Vagina (tissue), 2 donors: ENCODE measurements at regions not wholly inside any gene's neighbourhood (a gene's known extent, or its start where the extent isn't known, plus 50 kb on each side); places are given as distances from the start of the nearest gene placed in this dataset.

Source experiments
- DNase-seq, 2 donors: peaks; one replicate each; pipeline ENCODE4 v3.0.0-alpha.2; 2017; ENCODE audit errors: extremely low spot score in 2 of 2
- H3K27ac ChIP-seq: fragments of 200-600 bp; sonication (generic); one replicate; pipeline ENCODE4 v1.5.1; 2019
- H3K27me3 ChIP-seq: fragments of 200-600 bp; sonication (generic); one replicate; pipeline ENCODE4 v1.5.1; 2019
- H3K36me3 ChIP-seq, 2 donors: fragments of 200-600 bp; sonication (generic); one replicate each; pipeline ENCODE4 v1.5.1; 2017 to 2019
- H3K4me1 ChIP-seq: fragments of 200-600 bp; sonication (generic); one replicate; pipeline ENCODE4 v1.5.1; 2019
- H3K4me3 ChIP-seq, 2 donors: fragments of 200-600 bp; sonication (generic); 1 replicate in 1 of 2; 2 replicates in 1 of 2; pipeline ENCODE4 v1.5.1; 2016 to 2019
- H3K9me3 ChIP-seq: fragments of 200-600 bp; sonication (generic); one replicate; pipeline ENCODE4 v1.5.1; 2019
- POLR2A ChIP-seq, 2 donors: fragments of 450-650 bp; IDR thresholded peaks; one replicate each; pipeline ENCODE4 v1.6.1; 2017; ENCODE audit warnings: antibody characterized with exemption in 2 of 2, mild to moderate bottlenecking in 2 of 2, moderate library complexity in 2 of 2
- POLR2AphosphoS5 ChIP-seq, 2 donors: sonication (generic); formaldehyde crosslinking; IDR thresholded peaks; one replicate each; pipeline ENCODE4 v1.9.0; 2017; ENCODE audit warnings: antibody characterized with exemption in 2 of 2, mild to moderate bottlenecking in 2 of 2, low read depth in 1 of 2; ENCODE audit not compliant: insufficient read depth in 1 of 2
- intact Hi-C: fragments of 100-400 bp; cut with DNase I; formaldehyde crosslinking; loops from one replicate; pipeline ENCODE4 v1.15.1; 2023
- TF ChIP-seq, protein P1 (sequence below), 3 experiments: fragments of 450-650 bp in 2 of 3; fragments of 200-600 bp in 1 of 3; sonication (generic) in 1 of 3; IDR thresholded peaks; one replicate each; pipeline ENCODE4 v1.5.1; 2017 to 2019; ENCODE audit warnings: antibody characterized with exemption in 3 of 3, mild to moderate bottlenecking in 2 of 3, moderate library complexity in 2 of 3

DNA sequence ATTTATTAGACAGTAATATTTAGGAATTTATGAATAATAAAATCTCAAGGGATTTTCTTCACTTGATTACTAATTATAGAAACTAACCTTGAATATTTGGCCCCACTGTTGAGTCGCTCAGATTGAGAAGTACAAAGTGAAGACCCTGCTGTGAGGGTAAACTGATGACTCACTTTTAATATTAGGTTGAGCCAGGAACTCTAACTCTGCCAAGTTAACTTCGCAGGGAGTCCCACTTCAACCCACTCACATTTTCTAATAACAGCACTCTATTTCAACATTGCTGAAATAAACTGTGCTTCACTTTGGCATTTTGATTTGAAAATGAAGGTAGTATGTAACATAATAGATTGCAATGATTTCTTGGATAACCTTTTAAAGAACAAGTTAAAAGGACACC, 200.7 kb downstream of the POLR1F start:
- no peak for TF ChIP-seq POLR2AphosphoS5 (IDR thresholded peaks at IDR 0.05; ENCODE audit: insufficient read depth in 1 of 2, low read depth in 1 of 2)
- TF ChIP-seq, protein P1, sequence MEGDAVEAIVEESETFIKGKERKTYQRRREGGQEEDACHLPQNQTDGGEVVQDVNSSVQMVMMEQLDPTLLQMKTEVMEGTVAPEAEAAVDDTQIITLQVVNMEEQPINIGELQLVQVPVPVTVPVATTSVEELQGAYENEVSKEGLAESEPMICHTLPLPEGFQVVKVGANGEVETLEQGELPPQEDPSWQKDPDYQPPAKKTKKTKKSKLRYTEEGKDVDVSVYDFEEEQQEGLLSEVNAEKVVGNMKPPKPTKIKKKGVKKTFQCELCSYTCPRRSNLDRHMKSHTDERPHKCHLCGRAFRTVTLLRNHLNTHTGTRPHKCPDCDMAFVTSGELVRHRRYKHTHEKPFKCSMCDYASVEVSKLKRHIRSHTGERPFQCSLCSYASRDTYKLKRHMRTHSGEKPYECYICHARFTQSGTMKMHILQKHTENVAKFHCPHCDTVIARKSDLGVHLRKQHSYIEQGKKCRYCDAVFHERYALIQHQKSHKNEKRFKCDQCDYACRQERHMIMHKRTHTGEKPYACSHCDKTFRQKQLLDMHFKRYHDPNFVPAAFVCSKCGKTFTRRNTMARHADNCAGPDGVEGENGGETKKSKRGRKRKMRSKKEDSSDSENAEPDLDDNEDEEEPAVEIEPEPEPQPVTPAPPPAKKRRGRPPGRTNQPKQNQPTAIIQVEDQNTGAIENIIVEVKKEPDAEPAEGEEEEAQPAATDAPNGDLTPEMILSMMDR (IDR thresholded peaks at IDR 0.05), result no peak
- no peak for TF ChIP-seq POLR2A (IDR thresholded peaks at IDR 0.05)
- H3K4me3 ChIP-seq, result no peak overlapping the region
- no peaks in the 10 kb centered on the region for H3K9me3 ChIP-seq
- H3K27me3 ChIP-seq, result no peaks in the 10 kb centered on the region
- DNase-seq, result no peak
- no peaks in the 10 kb centered on the region for H3K36me3 ChIP-seq
- H3K4me1 ChIP-seq, result no peaks in the 10 kb centered on the region
- intact Hi-C loops, result no loop called here
- H3K27ac ChIP-seq, result no peak overlapping the region

DNA sequence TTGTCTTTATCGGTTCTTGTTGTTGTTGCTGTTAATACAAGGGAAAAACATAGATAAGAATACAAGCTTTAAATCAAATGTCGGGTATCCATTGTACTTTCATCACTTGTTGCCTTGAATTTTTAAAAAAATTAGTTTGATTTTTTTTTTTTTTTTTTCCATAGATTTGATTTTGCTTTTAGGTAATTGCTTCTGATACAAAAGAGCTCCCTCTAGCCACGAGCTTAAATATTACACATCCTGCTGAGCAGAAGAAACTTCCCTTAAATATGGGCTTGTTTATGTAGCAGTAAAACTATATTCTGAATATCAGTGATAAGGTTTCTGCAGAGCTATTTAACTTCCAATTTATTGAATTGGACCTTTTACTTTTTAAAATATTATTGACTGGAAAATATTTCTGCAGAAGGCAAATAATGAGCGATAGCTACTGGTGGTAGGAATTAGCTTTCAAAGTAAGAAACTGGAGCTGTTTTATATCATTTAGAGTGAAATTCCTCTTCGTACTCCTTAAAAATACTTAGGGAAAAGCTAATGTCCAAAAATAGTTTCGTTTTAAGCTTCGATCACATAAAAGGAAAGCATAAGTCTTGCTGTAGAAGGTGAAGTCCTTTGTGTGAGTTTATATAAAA, 216.9 kb downstream of the POLR1F start:
- Histone ChIP-seq H3K36me3 (no peaks in the 10 kb centered on the region), H3K9me3 (no peaks in the 10 kb centered on the region), H3K27ac (no peak overlapping the region), H3K4me1 (no peaks in the 10 kb centered on the region), H3K4me3 (no peak overlapping the region), H3K27me3 (no peaks in the 10 kb centered on the region)
- intact Hi-C loops, result no loop called here
- TF ChIP-seq POLR2AphosphoS5 (IDR thresholded peaks at IDR 0.05; ENCODE audit: insufficient read depth in 1 of 2, low read depth in 1 of 2), result no peak
- TF ChIP-seq POLR2A (IDR thresholded peaks at IDR 0.05), result no peak
- TF ChIP-seq, protein P1 (IDR thresholded peaks at IDR 0.05), result no peak
- DNase-seq, result no peak

DNA sequence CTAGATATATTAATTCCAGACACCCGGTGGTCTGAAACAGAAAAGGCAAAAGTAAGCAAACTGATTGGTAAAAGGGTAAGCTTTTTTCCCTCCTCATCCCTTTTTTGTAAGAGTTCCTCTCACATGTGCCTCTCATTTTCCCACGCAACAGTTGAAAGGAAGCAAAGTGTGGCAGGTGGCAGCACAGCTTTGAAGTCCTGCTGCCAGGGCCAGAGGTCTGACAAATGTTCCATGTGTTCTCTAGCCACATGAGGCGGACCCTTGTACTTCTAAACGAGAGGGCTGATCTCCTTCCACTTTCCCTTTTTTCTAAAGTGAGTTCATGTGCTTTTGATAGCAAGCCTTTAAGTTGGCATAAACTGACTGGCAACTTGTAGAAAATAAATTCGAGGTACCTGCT, 217.5 kb downstream of the POLR1F start:
- TF ChIP-seq, protein P1 (IDR thresholded peaks at IDR 0.05), result no peak
- no peak for TF ChIP-seq POLR2A (IDR thresholded peaks at IDR 0.05)
- TF ChIP-seq POLR2AphosphoS5 (IDR thresholded peaks at IDR 0.05; ENCODE audit: insufficient read depth in 1 of 2, low read depth in 1 of 2), result no peak
- Histone ChIP-seq H3K4me3 (no peak overlapping the region), H3K4me1 (no peaks in the 10 kb centered on the region), H3K27ac (no peak overlapping the region), H3K27me3 (no peaks in the 10 kb centered on the region), H3K9me3 (no peaks in the 10 kb centered on the region), H3K36me3 (no peaks in the 10 kb centered on the region)
- no peak for DNase-seq
- intact Hi-C loops, result no loop called here

DNA sequence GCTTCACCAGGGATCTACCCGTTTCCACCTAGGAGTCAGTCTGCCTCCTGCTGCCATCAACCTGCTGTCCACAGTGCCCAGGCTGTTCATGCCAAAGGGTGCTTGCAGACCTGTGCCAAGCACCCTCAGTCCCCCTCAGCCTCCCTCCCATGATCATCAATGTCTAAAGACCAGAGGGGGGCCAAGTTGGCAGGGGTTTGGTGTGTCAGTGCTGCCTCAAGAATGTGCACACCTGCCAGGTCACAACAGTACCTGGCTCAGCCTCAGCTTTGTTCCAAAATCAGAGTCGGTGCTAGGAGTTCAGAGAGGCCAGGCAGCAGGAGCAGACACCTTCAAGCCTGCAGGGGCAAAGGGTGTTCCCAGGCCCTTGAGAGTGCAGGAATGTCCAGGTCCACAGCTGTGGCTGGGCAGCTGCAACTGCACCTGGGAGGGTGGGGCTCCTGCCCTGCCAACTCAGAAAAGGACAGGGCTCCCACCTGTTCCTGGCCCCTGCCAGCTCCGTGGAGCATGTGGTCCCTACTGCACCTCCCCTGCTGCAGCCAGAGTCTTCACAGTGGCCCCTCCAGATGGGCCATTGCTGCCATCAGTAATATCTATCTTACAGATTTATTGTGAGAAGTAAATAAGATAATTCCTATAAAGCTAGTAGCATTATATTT, 219.5 kb downstream of the POLR1F start:
- TF ChIP-seq, protein P1 (IDR thresholded peaks at IDR 0.05), result no peak
- no peak for TF ChIP-seq POLR2A (IDR thresholded peaks at IDR 0.05)
- TF ChIP-seq POLR2AphosphoS5 (IDR thresholded peaks at IDR 0.05; ENCODE audit: insufficient read depth in 1 of 2, low read depth in 1 of 2), result no peak
- no peaks in the 10 kb centered on the region for H3K4me1 ChIP-seq
- DNase-seq, result no peak
- no peak overlapping the region for H3K4me3 ChIP-seq
- no peaks in the 10 kb centered on the region for H3K36me3 ChIP-seq
- H3K27me3 ChIP-seq, result no peaks in the 10 kb centered on the region
- no peaks in the 10 kb centered on the region for H3K9me3 ChIP-seq
- intact Hi-C loops, result no loop called here
- no peak overlapping the region for H3K27ac ChIP-seq

DNA sequence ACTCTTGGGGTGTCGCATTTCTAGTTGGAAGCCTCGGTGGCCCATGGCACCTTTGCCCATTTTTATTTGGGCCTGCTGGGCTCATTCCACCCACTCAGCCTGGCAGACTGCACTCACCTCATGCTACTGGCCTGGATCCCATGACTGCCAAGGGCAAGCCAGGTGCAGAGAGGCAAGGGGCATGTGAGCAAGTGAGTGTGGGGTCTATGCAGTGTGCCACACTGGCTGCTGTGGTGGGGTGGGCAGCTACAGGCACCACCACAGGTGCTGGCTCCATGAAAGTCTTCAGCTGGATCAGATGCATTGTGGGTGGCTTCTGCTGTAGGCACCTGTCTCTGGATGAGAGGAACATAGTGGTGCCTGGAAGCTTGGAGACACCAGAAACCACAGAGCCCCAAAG, 220.8 kb downstream of the POLR1F start:
- Histone ChIP-seq H3K9me3 (no peaks in the 10 kb centered on the region), H3K27ac (no peak overlapping the region), H3K4me3 (no peak overlapping the region), H3K27me3 (no peaks in the 10 kb centered on the region), H3K36me3 (no peaks in the 10 kb centered on the region), H3K4me1 (no peaks in the 10 kb centered on the region)
- no peak for DNase-seq
- no peak for TF ChIP-seq POLR2AphosphoS5 (IDR thresholded peaks at IDR 0.05; ENCODE audit: insufficient read depth in 1 of 2, low read depth in 1 of 2)
- TF ChIP-seq, protein P1 (IDR thresholded peaks at IDR 0.05), result no peak
- no peak for TF ChIP-seq POLR2A (IDR thresholded peaks at IDR 0.05)
- intact Hi-C loops, result no loop called here
